ENCODE measurements at regions not wholly inside any gene's neighbourhood (a gene's known extent, or its start where the extent isn't known, plus 50 kb on each side); places are given as distances from the start of the nearest gene placed in this dataset.

DNA sequence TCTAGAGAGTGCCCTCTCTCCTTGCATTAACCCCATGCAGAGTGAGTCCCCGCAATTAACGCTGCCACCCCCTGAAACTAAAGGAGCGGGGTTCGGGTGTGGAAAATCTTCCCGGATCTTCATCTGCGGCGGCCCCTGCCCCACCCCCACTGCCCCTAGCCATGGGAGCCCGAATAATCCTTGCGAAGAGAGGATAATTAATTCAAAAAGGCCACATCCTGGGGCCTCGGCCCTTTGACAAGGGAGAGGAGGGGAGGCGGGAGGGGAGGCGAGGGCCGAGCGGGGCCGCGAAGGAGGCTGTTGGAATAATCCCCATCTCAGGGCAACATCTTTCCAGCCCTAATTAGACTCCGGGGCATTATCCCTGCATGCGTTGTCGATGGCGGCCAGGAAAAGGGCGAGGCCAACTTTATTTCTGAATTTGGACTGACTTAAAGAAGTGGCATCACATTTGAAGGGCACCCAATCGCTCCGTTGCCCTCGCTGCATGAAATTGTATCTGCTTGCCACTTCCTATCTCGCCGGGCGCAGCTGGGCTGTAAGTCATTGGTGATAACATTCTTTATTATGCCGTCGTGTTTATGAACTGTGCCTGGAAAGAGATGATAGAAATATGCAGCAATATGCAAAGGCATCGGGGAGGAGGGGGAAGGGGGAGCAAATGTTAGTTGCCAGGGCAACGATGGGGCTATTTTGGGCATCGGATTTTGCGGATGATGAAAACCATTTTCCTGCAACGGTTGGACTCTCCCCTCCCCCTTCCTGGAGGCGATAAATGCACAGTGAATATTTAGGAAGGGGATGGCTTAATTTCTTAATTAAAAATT, 387.1 kb upstream of the TNRC6C start:
- no peaks in the 10 kb centered on the region for H3K9me3 ChIP-seq (ENCODE audit: control insufficient read depth in 4 of 4, low read length in 3 of 4)
- H3K4me1 ChIP-seq (ENCODE audit: control insufficient read depth in 4 of 4, insufficient read depth in 4 of 4, low read length in 3 of 4): peaks cover 0 to 4% (median 1%) of the 10 kb centered on the region in 4 donors
- no peaks in the 10 kb centered on the region for H3K36me3 ChIP-seq (ENCODE audit: control insufficient read depth in 4 of 4, insufficient read depth in 3 of 4, low read depth in 1 of 4, low read length in 3 of 4)
- peaks cover 0 to 7% (median 2%) of the 10 kb centered on the region in 4 donors for H3K27me3 ChIP-seq (ENCODE audit: control insufficient read depth in 4 of 4, insufficient read depth in 4 of 4, low read length in 3 of 4)
- no peak overlapping the region for H3K4me3 ChIP-seq (ENCODE audit: low read depth in 1 of 3, low read length in 3 of 3)
- WGBS: 29% methylated on average over 35 of the region's 35 CpGs
- H3K9ac ChIP-seq (ENCODE audit: low read depth in 1 of 2, low read length in 2 of 2): no peak overlapping the region
- TF ChIP-seq JUND (IDR thresholded peaks at IDR 0.05) (no peak), GABPA (IDR thresholded peaks at IDR 0.05 in 1 of 2, conservative IDR thresholded peaks at IDR 0.05 in 1 of 2) (no peak), HNF4G (IDR thresholded peaks at IDR 0.05) (no peak), RXRA (IDR thresholded peaks at IDR 0.05) (no peak), NR2F2 (IDR thresholded peaks at IDR 0.05) (no peak), SP1 (IDR thresholded peaks at IDR 0.05) (no peak), RAD21 (IDR thresholded peaks at IDR 0.05) (no peak), TAF1 (conservative IDR thresholded peaks at IDR 0.05) (no peak), EGR1 (IDR thresholded peaks at IDR 0.05; ENCODE audit: low read depth in 2 of 2) (no peak), FOXA2 (IDR thresholded peaks at IDR 0.05) (no peak), YY1 (IDR thresholded peaks at IDR 0.05) (no peak), FOXA1 (IDR thresholded peaks at IDR 0.05) (no peak), HNF4A (conservative IDR thresholded peaks at IDR 0.05) (no peak)
- TF ChIP-seq, protein P1, sequence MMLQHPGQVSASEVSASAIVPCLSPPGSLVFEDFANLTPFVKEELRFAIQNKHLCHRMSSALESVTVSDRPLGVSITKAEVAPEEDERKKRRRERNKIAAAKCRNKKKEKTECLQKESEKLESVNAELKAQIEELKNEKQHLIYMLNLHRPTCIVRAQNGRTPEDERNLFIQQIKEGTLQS (IDR thresholded peaks at IDR 0.05): no peak
- TF ChIP-seq, protein P2, sequence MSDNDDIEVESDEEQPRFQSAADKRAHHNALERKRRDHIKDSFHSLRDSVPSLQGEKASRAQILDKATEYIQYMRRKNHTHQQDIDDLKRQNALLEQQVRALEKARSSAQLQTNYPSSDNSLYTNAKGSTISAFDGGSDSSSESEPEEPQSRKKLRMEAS (IDR thresholded peaks at IDR 0.05): no peak
- TF ChIP-seq, protein P3, sequence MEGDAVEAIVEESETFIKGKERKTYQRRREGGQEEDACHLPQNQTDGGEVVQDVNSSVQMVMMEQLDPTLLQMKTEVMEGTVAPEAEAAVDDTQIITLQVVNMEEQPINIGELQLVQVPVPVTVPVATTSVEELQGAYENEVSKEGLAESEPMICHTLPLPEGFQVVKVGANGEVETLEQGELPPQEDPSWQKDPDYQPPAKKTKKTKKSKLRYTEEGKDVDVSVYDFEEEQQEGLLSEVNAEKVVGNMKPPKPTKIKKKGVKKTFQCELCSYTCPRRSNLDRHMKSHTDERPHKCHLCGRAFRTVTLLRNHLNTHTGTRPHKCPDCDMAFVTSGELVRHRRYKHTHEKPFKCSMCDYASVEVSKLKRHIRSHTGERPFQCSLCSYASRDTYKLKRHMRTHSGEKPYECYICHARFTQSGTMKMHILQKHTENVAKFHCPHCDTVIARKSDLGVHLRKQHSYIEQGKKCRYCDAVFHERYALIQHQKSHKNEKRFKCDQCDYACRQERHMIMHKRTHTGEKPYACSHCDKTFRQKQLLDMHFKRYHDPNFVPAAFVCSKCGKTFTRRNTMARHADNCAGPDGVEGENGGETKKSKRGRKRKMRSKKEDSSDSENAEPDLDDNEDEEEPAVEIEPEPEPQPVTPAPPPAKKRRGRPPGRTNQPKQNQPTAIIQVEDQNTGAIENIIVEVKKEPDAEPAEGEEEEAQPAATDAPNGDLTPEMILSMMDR (IDR thresholded peaks at IDR 0.05; ENCODE audit: low read depth, low read length, missing input control): no peak
- TF ChIP-seq, protein P4, sequence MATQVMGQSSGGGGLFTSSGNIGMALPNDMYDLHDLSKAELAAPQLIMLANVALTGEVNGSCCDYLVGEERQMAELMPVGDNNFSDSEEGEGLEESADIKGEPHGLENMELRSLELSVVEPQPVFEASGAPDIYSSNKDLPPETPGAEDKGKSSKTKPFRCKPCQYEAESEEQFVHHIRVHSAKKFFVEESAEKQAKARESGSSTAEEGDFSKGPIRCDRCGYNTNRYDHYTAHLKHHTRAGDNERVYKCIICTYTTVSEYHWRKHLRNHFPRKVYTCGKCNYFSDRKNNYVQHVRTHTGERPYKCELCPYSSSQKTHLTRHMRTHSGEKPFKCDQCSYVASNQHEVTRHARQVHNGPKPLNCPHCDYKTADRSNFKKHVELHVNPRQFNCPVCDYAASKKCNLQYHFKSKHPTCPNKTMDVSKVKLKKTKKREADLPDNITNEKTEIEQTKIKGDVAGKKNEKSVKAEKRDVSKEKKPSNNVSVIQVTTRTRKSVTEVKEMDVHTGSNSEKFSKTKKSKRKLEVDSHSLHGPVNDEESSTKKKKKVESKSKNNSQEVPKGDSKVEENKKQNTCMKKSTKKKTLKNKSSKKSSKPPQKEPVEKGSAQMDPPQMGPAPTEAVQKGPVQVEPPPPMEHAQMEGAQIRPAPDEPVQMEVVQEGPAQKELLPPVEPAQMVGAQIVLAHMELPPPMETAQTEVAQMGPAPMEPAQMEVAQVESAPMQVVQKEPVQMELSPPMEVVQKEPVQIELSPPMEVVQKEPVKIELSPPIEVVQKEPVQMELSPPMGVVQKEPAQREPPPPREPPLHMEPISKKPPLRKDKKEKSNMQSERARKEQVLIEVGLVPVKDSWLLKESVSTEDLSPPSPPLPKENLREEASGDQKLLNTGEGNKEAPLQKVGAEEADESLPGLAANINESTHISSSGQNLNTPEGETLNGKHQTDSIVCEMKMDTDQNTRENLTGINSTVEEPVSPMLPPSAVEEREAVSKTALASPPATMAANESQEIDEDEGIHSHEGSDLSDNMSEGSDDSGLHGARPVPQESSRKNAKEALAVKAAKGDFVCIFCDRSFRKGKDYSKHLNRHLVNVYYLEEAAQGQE (IDR thresholded peaks at IDR 0.05): no peak
- TF ChIP-seq, protein P5, sequence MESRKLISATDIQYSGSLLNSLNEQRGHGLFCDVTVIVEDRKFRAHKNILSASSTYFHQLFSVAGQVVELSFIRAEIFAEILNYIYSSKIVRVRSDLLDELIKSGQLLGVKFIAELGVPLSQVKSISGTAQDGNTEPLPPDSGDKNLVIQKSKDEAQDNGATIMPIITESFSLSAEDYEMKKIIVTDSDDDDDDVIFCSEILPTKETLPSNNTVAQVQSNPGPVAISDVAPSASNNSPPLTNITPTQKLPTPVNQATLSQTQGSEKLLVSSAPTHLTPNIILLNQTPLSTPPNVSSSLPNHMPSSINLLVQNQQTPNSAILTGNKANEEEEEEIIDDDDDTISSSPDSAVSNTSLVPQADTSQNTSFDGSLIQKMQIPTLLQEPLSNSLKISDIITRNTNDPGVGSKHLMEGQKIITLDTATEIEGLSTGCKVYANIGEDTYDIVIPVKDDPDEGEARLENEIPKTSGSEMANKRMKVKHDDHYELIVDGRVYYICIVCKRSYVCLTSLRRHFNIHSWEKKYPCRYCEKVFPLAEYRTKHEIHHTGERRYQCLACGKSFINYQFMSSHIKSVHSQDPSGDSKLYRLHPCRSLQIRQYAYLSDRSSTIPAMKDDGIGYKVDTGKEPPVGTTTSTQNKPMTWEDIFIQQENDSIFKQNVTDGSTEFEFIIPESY (IDR thresholded peaks at IDR 0.05): no peak
- H3K27ac ChIP-seq (ENCODE audit: low read depth in 1 of 2, low read length in 2 of 2): no peak overlapping the region
- peak; percentile 70 for DNase-seq (ENCODE audit: low spot score)

All from liver (tissue), 8 donors.